K562 (cell line): ENCODE measurements at regions not wholly inside any gene's neighbourhood (a gene's known extent, or its start where the extent isn't known, plus 50 kb on each side); places are given as distances from the start of the nearest gene placed in this dataset.

Experiments used
- ATAC-seq: fragments of 200-7000 bp; cut with Tn5 transposase; 3 replicates; pipeline ENCODE4 v1.9.1; 2020; ENCODE audit warnings: moderate library complexity
- BruUV-seq: library from RNA; stranded (reverse); fragments of 400-500 nt; replicated peaks from 2 replicates; lab custom pipeline; 2021; lab: Mats Ljungman, UMichigan
- CTCF ChIA-PET: fragments of 300-600 bp; formaldehyde crosslinking; extraction: SDS; loops from one replicate; lab custom pipeline; 2021; ENCODE audit warnings: low intra/inter-chr PET ratio; lab: Yijun Ruan, JAX
- POLR2A ChIA-PET: fragments of 300-600, 350-650 bp; sonication (Branson Sonifier 250); formaldehyde crosslinking; extraction: SDS; loops from one replicate; lab custom pipeline; 2021; ENCODE audit warnings: antibody characterized with exemption, inconsistent platforms; lab: Yijun Ruan, JAX
- DNase-seq, 4 experiments: peaks; one replicate each; pipeline versions ENCODE4 v3.0.0 to v3.0.0-alpha.2; 2011 to 2018; ENCODE audit warnings: low spot score in 3 of 4, mixed read lengths in 3 of 4; ENCODE audit errors: extremely low read depth in 1 of 4
- FAIRE-seq: peaks from 2 replicates; lab custom pipeline; 2011; peaks lifted over from hg19 to GRCh38; lab: Jason Lieb, UNC
- H2AFZ ChIP-seq: 2 replicates; pipeline ENCODE4 v1.6.0; 2011; ENCODE audit warnings: low read depth, low read length, control low read depth, inconsistent platforms
- H3K27ac ChIP-seq: fragments of 200-600 bp; 3 replicates; pipeline ENCODE4 v1.8.0; 2011; ENCODE audit warnings: low read depth, mild to moderate bottlenecking, control low read depth, inconsistent platforms, low read length, moderate library complexity, mixed read lengths; ENCODE audit errors: extremely low read depth
- H3K27me3 ChIP-seq, 2 experiments: fragments of 300-600 bp in 1 of 2; 2 replicates in 1 of 2; 3 replicates in 1 of 2; pipeline versions ENCODE4 v1.6.0 to v1.8.0; 2011; ENCODE audit warnings: inconsistent platforms in 2 of 2, low read length in 2 of 2, mild to moderate bottlenecking in 1 of 2, mixed read lengths in 1 of 2, moderate library complexity in 1 of 2; ENCODE audit not compliant: control insufficient read depth in 2 of 2, insufficient read depth in 2 of 2
- H3K36me3 ChIP-seq: fragments of 300-600 bp; 3 replicates; pipeline ENCODE4 v1.8.0; 2011; ENCODE audit warnings: mild to moderate bottlenecking, low read length, inconsistent platforms; ENCODE audit not compliant: control insufficient read depth, insufficient read depth
- H3K4me1 ChIP-seq, 2 experiments: fragments of 200-600 bp in 1 of 2; replicated peaks in 1 of 2; 2 replicates in 1 of 2; 3 replicates in 1 of 2; pipeline versions ENCODE4 v1.5.1 to v1.8.0; 2011; ENCODE audit warnings: inconsistent platforms in 2 of 2, low read length in 2 of 2, mild to moderate bottlenecking in 1 of 2, mixed read lengths in 1 of 2, moderate library complexity in 1 of 2; ENCODE audit not compliant: control insufficient read depth in 2 of 2, insufficient read depth in 2 of 2
- H3K4me2 ChIP-seq: 2 replicates; pipeline ENCODE4 v1.6.1; 2011; ENCODE audit warnings: low read length, control low read depth, inconsistent platforms, mixed read lengths; ENCODE audit not compliant: insufficient read depth
- H3K4me3 ChIP-seq: fragments of 200-600 bp; sonication (generic), shearing (Covaris generic); 2 replicates; pipeline ENCODE4 v1.5.1; 2016; ENCODE audit warnings: control low read depth, inconsistent platforms
- H3K79me2 ChIP-seq: fragments of 200-600 bp; 3 replicates; pipeline ENCODE4 v1.8.0; 2011; ENCODE audit warnings: low read length, inconsistent platforms; ENCODE audit not compliant: control insufficient read depth, insufficient read depth
- H3K9ac ChIP-seq, 2 experiments: 2 replicates each; pipeline versions ENCODE4 v1.6.0 to v1.6.1; 2011; ENCODE audit warnings: low read depth in 2 of 2, low read length in 2 of 2, control low read depth in 1 of 2, inconsistent platforms in 1 of 2, mild to moderate bottlenecking in 1 of 2, mixed read lengths in 1 of 2; ENCODE audit not compliant: insufficient read depth in 1 of 2
- H3K9me1 ChIP-seq: one replicate; pipeline ENCODE4 v1.6.0; 2011; ENCODE audit warnings: inconsistent platforms, mild to moderate bottlenecking, low read length, moderate library complexity; ENCODE audit not compliant: control insufficient read depth, insufficient read depth
- H3K9me3 ChIP-seq: replicated peaks from 2 replicates; pipeline ENCODE4 v1.5.1; 2011; ENCODE audit warnings: low read depth, low read length, inconsistent platforms; ENCODE audit not compliant: control insufficient read depth, insufficient read depth
- H4K20me1 ChIP-seq: replicated peaks from 2 replicates; pipeline ENCODE4 v1.6.1; 2011; ENCODE audit warnings: low read length, inconsistent platforms, mixed read lengths; ENCODE audit not compliant: control insufficient read depth, insufficient read depth
- EP300 ChIP-seq: IDR thresholded peaks from 2 replicates; pipeline ENCODE4 v1.6.1; 2012; ENCODE audit warnings: low read length, improper control_type of control experiment
- ESRRA ChIP-seq: fragments of 450-650 bp; IDR thresholded peaks from 2 replicates; pipeline ENCODE4 v1.6.1; 2014; ENCODE audit warnings: low read depth, mild to moderate bottlenecking, moderate library complexity, borderline replicate concordance
- HLTF ChIP-seq: fragments of 450-650 bp; IDR thresholded peaks from 2 replicates; pipeline ENCODE4 v1.6.1; 2016
- HOXB6 ChIP-seq: fragments of 250-450 bp; sonication (Bioruptor Pico); IDR thresholded peaks from 2 replicates; pipeline ENCODE4 v1.5.1; 2022; ENCODE audit warnings: mild to moderate bottlenecking, borderline replicate concordance
- MCM5 ChIP-seq: fragments of 450-650 bp; IDR thresholded peaks from 2 replicates; pipeline ENCODE4 v1.6.1; 2016; ENCODE audit warnings: low read depth
- NR1H2 ChIP-seq: sonication (generic); formaldehyde crosslinking; IDR thresholded peaks from 2 replicates; pipeline ENCODE4 v1.4.0; 2020; ENCODE audit warnings: mild to moderate bottlenecking, missing genetic modification reagents
- RBM14 ChIP-seq: fragments of 200-400 bp; formaldehyde crosslinking; IDR thresholded peaks from 2 replicates; pipeline ENCODE4 v1.6.1; 2018; ENCODE audit warnings: low read depth, mild to moderate bottlenecking, low read length, moderate library complexity, borderline replicate concordance; ENCODE audit not compliant: insufficient read depth
- SIN3A ChIP-seq, 2 experiments: fragments of 150-350 bp in 1 of 2; IDR thresholded peaks; 2 replicates each; pipeline ENCODE4 v1.6.1; 2011 to 2016; ENCODE audit warnings: borderline replicate concordance in 2 of 2, low read depth in 2 of 2, low read length in 2 of 2, mild to moderate bottlenecking in 2 of 2, moderate library complexity in 2 of 2; ENCODE audit not compliant: control insufficient read depth in 1 of 2
- ZNF354B ChIP-seq: fragments of 250-450 bp; sonication (Bioruptor Pico); IDR thresholded peaks from 2 replicates; pipeline ENCODE4 v1.4.0; 2020
- ZNF75A ChIP-seq: fragments of 450-650 bp; formaldehyde crosslinking; IDR thresholded peaks from 2 replicates; pipeline ENCODE4 v1.4.0; 2020; ENCODE audit warnings: mild to moderate bottlenecking
- ZZZ3 ChIP-seq: fragments of 450-650 bp; IDR thresholded peaks from 2 replicates; pipeline ENCODE4 v1.6.1; 2016; ENCODE audit warnings: antibody characterized with exemption, mild to moderate bottlenecking, moderate library complexity
- WGBS: fragments of 100-300 bp; shearing (Covaris generic); methylation state at CpG from one replicate; pipeline ENCODE4 v1.1.6; 2016; ENCODE audit warnings: low coverage, mixed read lengths; ENCODE audit not compliant: insufficient coverage; ENCODE audit errors: missing lambda C conversion rate; 5-methylcytosine and 5-hydroxymethylcytosine counted together
- in situ Hi-C: fragments of 300-500 bp; cut with MboI; formaldehyde crosslinking; loops from 4 replicates; pipeline ENCODE4 v1.15.0; 2018; ENCODE audit warnings: inconsistent platforms, mixed read lengths
- intact Hi-C: fragments of 100-400 bp; cut with micrococcal nuclease; formaldehyde crosslinking; loops from 2 replicates; pipeline ENCODE4 v1.14.2; 2022
- TF ChIP-seq, protein P1 (sequence below), 2 experiments: fragments of 450-650 bp in 1 of 2; sonication (generic) in 1 of 2; formaldehyde crosslinking in 1 of 2; IDR thresholded peaks in 1 of 2; conservative IDR thresholded peaks in 1 of 2; 2 replicates each; pipeline versions ENCODE4 v1.6.1 to v1.8.1; 2016 to 2023; ENCODE audit warnings: mild to moderate bottlenecking in 2 of 2, moderate library complexity in 2 of 2, inconsistent platforms in 1 of 2, missing genetic modification reagents in 1 of 2

DNA sequence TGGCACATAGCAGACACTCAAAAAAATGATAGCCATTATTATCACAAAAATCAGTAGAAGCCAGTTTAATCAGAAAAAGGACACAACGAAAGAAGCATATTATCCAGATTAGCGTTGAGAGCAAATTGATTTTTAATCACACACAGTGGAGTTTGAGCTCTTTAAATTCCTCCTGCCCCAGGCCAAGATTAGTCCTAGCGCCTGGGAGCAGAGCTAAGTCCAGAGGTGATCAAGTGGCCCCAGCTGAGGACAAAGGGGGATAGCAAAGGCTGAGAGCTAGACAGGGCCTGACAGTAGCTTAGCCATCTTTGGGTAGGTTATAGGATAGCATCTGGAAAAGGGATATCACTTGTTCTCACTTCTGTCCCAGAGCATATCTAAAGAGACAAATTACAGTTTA lies 133.6 kb downstream of the NXPE2 start (continued):
- TF ChIP-seq RBM14: no peak
- TF ChIP-seq EP300: no peak

GRCh38 chr11:114812733-114813132 lies 134.4 kb downstream of the NXPE2 start:
- in situ Hi-C loops: no loop called here
- CTCF ChIA-PET: no interaction called here
- no peak overlapping the region for H3K27ac ChIP-seq

More at GRCh38 chr11:114812733-114813132, 134.4 kb downstream of the NXPE2 start:
- Histone ChIP-seq H3K9me3 (no peaks in the 10 kb centered on the region), H2AFZ (no peak overlapping the region), H3K36me3 (no peaks in the 10 kb centered on the region), H3K4me2 (no peak overlapping the region), H3K9me1 (no peaks in the 10 kb centered on the region), H3K4me3 (no peak overlapping the region), H3K79me2 (no peaks in the 10 kb centered on the region), H3K9ac (no peak overlapping the region), H3K4me1 (no peaks in the 10 kb centered on the region), H3K27me3 (no peaks in the 10 kb centered on the region), H4K20me1 (no peaks in the 10 kb centered on the region)
- POLR2A ChIA-PET: interaction anchor here (0.6 kb wide), 1 partner anchor 555 kb away, joined by 4 read pairs; no protein-coding TSS in a partner anchor
- ATAC-seq (no peak), DNase-seq (no peak), FAIRE-seq (no peak)
- intact Hi-C loops: no loop called here
- 0% methylated on average over 3 of the region's 3 CpGs for WGBS
- no peak for TF ChIP-seq ZNF354B (CRISPR knock-in tag)
- no peak for TF ChIP-seq ESRRA
- no peak for TF ChIP-seq MCM5
- no peak for TF ChIP-seq SIN3A (IDR thresholded peaks at IDR 0.05; ENCODE audit: borderline replicate concordance in 2 of 2, control insufficient read depth in 1 of 2, low read depth in 2 of 2, low read length in 2 of 2)
- TF ChIP-seq, protein P1, sequence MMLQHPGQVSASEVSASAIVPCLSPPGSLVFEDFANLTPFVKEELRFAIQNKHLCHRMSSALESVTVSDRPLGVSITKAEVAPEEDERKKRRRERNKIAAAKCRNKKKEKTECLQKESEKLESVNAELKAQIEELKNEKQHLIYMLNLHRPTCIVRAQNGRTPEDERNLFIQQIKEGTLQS (IDR thresholded peaks at IDR 0.05): no peak
- TF ChIP-seq, protein P1 (CRISPR knock-in tag; conservative IDR thresholded peaks at IDR 0.05): no peak
- no peak for TF ChIP-seq EP300
- TF ChIP-seq ZZZ3: no peak
- no peak for TF ChIP-seq NR1H2
- no peak for TF ChIP-seq HOXB6
- TF ChIP-seq ZNF75A: no peak
- no peak for TF ChIP-seq HLTF
- no TSS peak for BruUV-seq
